Activated T-helper 1 cell treated with anti-CD3 and anti-CD28 coated beads, Interleukin-2, amount 50 U/mL, for 16 hours (primary cell): ENCODE measurements at regions not wholly inside any gene's neighbourhood (a gene's known extent, or its start where the extent isn't known, plus 50 kb on each side); places are given as distances from the start of the nearest gene placed in this dataset.

ENCODE experiments used
- DNase-seq, 2 donors: peaks; one replicate each; pipeline ENCODE4 v3.0.0-alpha.2; 2020; ENCODE audit warnings: low read depth in 1 of 2, low spot score in 1 of 2

DNA sequence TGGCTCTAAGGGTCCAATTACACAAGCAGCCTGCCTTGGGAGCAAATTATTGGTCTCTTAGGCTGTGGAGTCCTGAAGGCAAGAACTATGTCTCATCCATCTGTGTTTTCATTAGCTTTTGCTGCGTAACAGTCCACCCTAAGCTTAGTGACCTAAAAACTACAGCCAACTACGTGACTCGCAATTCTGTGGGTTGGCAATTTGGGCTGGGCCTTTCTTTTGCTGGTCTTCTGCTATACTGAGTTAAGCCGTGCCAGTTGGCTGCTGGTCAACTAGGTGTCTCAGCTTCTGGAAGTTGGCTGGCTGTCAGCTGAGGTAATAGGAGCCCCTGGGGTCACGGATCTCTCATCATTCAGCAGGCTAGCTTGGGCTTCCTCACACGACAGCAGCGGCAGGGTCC, 205.6 kb upstream of the S100G start:
- no peak for DNase-seq

DNA sequence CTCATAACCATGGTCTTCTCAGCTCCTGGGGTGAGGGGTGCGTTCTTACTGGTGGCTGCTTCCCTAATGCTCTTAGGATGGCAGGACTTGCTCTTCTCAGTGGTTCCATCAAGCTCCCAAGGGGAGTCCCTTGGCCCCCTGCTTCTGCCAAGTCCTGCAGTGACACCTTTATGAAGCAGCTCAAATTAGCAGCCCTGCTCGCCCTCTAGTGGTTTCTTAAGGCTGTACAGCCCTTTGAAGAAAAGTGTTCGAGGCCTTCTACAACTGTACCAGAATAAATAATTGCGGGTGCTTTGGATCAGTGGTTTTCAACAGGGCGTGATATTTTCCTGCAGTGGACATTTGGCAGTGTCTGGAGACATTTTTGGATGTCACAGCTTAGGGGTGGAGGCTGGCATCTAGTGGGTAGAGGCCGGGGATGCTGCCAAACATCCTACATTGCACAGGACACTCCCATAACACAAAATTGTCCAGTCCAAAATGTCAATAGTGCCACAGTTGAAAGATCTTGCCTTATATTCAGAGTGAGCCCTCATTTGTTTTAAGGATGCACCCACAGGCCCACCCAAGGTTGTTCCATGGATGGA, 204.7 kb upstream of the S100G start:
- DNase-seq, result peak in 1 of 2 donors; percentile 19

DNA sequence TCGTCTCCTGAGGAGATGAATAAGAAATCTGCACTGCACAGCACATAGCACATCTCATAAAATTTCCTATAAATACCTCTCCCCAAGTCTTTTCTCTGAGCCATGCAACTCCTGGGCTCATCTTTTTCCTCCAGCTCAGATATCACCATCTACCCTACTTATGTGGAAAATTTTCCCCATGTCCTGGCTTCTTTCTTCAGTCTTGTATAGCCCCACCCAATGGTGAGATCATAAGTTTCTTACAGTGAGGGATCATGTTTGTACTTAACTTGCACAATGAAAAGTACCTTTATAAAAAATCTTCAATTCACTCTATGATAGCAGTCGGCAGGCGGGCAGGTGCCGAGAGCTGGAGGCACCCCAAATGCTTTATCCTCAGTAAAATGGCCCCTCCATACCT, 198.6 kb upstream of the S100G start:
- DNase-seq, result no peak

DNA sequence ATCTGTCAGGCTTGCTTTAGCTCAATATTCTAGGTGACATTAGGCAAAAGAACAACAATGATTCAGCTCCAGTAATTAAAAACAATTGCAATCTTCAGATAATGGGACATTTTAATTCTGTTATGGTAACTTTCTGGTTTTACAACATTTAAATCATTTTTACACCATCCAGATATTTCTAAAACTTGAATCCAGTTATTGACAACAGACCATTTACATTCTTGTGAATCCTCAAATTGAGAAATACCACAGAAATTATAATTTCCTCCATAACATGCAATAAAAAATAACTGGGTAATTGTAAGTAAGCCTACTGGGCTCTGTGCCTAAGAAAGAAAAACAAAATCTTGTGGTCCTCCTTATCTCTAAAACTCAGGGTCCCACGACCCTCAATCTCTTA, 195.0 kb upstream of the S100G start:
- no peak for DNase-seq

DNA sequence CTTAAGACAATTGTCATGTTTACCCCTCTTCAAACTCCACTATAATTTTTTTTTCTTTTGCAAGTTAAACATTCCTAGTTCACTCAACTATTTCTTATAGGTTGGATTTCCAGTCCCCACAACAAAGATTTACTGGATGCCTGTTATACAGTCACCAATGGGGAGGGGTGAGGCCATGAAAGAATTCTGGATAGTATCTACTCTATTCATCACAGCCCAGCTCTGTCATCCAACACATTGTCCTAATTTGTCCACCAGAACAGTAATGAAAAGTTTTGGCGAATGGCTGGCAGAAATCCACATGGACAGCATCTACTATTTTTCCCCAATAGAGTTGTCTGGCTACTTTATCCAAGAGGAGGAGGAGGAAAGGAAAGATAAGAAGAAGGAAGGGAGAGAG, 192.7 kb upstream of the S100G start:
- DNase-seq, result no peak

DNA sequence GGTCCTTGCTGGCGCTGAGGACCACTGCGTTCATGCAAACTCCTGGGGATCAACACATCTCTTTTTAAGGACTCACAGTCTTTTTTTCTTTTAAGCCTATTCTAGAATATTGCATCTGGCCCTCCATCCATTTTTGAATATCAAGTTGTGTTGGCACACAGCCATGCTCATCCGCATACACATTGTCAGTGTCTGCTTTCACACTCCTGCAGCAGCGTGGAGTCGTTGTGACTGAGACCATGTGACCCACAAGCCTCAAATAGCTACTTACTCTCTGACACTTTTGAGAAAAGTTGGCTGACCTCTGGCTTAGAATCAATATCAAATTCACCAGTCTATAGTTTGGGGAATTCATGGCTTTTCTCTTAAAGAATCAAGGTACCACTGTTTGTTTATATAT, 191.8 kb upstream of the S100G start:
- DNase-seq, result no peak

DNA sequence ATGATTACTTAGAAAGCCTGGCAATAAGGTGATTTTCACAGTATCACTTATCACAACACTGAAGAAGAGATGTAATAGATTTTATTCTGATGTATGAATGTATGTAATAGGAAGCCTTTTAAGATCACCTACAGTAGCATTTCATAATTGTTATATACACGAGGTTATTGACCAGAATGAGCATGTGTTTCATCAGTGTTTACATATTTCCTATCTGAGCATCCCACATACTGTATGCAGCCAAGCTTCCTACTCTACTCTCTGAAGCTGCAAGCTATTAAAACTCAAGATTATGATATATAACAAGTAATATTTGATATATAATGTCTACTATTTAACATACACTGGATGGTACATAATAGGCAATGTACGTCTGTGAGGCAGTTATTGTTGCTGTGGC, 190.9 kb upstream of the S100G start:
- DNase-seq, result no peak

DNA sequence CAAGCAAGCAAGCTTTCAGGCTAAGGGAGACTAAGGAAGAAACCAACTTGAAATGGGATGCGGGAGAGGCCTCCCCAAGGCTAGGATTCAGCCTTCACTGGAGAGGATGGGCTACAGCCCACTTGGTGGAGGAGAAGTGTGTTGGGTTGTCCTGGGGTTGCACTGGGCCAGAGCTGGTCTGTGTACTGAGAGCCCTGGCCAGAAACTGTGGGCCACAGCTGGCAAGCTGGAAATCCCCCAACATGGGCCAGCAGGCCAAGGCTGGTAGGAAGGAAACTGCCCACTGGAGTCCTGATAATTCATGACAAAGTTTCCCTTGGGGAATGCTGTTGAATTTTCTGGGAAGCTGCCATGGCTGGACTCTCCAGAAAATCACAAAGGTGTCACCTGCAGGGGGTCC, 188.0 kb upstream of the S100G start:
- DNase-seq, result no peak

DNA sequence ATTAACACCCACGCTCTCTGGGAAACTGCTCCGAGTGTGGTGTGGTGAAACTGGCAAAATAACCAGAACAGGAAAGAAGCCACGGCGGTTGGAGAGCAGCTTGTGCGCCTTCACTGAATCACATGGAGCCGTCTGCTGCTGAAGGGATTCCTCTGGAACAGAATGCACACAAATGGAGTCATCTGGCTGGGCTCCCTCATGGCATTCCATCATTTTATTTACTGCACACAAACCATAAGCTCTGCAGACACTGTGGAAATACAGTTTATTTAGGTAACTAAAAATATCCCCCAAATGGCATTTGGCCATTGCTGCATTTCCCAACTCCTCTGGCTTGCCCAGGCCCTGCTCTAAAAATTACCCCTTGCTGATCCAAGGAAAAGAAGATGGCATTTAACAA, 187.0 kb upstream of the S100G start:
- no peak for DNase-seq

DNA sequence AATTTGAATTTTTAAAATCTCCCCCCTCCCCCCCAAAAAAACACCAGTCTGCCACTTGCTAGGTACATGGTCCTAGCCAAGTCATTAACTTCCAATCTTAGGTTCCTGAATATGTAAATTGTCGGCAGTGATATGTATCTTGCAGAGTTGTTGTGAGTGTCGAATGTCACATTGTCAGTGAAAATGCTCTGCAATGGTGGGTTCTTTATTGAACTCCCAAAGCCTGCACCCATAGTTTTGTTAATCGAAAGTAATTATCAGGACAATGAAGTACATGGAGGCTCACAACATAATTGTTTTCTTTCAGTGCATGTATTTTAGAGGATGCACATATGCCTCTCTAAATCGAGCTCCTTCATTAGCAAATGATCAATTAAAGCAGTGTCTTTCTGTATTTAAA, 185.6 kb upstream of the S100G start:
- DNase-seq, result no peak

DNA sequence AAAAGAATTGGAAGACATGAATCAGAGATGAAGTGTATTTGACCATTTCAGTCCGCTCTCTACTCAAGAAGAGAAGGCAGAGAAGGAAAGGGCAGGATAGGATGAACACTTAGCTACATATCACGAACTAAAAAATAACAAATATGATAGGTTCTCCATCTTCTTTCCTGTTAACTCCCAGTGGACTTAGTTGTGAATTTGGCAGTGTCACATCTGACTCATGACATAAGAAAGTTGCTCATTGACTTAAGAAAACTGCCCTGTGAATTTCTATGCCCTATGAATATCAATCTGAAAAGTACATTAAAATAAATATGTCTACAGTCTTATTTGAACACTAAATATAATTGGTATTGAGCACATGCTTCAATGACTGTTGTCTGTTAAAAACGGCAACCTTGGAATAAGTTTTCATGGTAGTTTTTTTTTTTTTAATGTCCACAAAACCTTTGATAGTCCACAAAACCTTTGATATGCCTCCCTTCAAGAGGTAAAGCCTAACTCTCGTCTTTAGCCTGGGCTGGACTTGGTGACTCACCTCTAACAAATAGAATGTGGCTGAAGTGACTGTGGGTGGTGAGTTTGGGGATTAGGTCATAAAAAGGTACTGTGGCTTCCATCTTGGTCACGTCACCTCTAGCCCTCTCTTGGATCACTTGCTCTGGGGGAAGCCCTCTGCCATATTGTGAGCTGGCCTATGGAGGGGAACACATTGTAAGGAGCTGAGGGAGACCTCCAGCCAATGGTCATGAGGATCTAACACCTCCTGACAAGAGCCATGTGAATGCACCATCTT, 184.7 kb upstream of the S100G start:
- no peak for DNase-seq

DNA sequence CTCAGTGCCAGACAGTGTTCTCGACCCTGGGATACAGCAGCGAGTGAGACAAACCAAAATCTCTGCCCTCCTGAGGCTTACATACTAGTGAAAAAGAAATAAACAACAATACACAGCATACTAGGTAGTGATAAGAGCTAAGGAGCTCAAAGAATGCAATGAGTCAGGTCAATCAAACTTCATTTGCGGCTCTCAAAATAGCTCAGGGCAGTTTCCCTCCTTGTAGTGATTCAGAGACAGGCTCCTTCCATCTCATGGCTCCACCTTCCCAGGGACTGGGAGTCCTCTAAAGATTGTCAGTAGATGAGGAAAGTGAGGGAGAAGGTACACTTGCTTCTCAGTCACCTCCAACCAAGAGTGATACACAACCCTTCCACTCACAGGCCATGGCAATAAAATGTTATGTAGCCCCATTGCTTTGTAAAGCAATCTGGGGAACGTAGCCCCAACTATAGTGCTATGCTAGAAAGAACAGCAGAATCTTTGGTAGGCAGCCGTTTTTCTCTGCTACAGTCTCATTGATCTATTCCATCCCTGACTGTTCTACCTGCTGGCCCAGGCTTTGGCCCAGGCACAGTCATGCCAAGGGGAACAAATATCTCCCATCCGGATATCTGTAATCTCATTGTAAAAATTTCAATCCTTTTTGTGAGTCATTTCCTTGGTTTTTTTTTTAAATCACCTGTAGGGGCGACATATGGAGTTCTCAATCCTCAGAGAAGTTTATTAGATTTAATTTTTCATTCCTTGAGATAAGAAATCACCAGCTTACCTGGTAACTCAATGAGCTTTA, 183.1 kb upstream of the S100G start:
- DNase-seq, result no peak

DNA sequence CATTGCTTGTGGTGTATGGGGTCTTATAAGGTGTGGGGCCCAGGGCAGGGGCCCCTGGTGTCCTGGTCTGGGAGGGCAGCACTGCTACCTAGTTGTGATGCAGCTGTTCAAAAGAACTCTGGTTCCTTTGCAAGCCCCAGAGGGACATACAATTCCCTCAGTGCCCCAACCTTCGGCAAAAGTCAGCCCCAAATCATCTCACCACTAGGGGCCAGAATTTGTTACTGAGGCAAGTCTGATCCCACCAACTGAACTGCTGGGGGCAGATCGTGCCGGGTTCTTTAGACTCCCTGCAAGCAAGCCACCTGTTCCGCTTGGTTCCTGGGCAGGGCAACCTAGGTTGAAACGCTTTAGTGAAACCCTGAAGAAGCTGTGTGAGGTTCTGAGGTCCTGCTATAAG, 180.1 kb upstream of the S100G start:
- DNase-seq, result no peak

DNA sequence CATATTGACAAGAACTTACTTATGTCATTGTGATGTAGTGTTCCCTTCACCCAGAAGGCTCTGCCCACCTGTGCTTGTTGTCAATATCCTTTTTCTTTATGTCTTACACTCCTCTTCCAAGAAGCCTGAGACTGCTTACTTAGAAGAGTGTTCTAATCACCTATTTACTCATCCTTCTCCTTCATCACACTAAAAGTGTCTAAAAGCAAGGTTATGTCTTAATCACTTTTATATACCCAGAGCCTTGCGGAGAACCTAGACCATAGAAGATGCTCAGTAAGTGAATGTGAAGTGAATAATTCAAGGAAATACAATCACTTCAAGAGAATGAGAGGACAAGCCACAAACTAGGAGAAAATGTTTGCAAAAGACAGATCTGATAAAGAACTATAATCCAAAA, 177.6 kb upstream of the S100G start:
- no peak for DNase-seq

DNA sequence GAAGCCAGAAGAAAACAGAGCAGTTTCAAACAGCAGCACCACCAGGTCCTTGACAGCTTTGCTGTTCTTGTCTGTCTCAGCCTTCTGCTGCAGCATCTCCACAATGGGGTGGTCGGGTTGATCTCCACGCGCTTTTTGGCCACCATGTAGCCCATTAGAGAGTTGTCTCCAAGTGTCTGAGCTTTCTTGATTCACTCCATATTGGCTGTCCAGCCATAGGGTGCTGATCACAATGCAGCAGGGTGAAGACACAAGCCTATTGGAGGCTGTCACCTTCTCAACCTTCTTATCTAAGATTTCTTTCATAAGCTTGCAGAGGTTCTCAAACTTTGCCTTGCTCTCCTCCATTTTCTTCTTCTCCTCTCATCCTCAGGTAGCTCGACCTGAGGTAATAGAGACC, 175.4 kb upstream of the S100G start:
- no peak for DNase-seq

DNA sequence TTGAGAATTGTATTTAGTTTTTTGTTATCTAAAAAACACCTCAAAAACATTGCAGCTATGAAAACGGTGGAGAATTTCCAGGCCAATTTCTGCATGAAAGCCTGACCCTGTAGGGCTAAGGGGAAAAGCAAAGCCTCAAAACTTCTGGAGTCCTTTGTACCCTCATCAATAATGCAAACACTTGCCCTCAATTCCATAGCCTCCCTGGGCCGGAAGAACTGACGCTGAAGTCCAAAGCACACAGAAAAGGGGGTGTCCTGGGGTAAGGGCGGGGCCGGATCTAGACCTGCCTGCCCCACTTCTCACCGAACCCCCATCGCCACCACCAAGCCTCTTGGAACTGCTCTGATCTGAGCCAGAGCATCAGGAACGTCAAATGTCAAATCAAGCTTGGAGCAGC, 173.9 kb upstream of the S100G start:
- DNase-seq, result no peak

DNA sequence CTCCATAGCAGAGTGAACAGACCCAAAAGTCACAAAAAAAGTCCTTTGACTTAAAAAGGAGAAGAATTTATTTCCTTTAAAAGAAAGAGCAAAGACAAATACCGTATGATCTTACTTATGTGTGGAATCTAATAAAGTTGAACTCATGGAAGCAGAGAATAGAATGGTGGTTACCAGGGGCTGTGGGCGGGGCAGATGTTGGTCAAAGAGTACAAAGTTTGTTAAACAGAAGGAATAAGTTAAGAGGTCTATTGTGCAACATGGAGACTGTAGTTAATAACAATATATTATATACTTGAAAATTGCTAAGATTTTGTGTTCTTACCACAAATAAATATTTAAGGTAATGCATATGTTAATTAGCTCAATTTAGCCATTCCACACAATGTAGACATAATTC, 173.3 kb upstream of the S100G start:
- DNase-seq, result no peak

DNA sequence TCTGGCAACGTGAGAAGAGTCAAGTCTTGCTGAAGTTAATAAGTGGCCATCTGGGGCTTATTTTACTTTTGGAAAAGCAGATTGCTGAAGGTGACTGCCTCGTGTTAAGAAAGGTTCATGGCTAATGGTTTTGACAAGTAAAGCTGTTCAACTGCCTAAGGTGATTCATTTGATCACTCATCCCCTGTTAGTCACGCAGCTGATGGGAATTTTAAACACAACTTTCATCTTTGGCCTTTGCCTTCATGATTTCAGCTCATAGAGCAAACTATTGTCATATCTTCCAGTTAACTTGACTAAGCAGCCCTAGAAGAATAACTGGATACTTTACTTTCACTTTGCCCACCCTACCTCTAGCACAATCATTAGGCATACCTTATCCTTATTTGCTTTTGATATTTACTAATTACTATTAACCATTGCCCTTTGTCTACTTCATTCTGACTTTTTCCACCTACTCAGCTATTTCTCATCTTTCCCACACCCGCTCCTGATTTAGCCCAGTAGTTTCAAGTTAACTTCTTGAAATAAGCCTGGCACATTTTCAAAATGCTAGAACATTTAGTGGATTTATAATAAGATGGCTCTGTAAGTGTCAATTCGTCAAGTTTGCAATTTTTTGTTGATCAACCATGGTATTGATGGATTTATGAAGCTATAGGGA, 170.6 kb upstream of the S100G start:
- no peak for DNase-seq

DNA sequence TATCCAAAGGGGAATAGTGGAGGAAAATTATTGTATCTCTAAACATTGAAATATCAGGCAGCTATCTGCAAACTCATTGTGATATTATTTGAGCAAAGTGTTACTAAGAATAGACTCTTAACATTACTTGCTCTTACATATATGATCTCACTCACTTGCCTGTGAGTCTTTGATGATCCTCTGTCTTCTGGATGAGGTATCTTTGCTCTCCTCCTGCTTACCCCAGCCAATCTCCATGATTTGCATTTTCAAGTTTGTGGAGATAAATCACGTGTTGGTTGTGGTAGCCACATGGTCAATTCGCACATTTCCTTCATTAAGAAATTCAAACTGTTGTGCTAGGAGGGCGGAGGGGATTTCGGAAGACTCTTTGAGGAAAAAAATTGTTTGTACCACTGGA, 169.9 kb upstream of the S100G start:
- DNase-seq, result no peak

DNA sequence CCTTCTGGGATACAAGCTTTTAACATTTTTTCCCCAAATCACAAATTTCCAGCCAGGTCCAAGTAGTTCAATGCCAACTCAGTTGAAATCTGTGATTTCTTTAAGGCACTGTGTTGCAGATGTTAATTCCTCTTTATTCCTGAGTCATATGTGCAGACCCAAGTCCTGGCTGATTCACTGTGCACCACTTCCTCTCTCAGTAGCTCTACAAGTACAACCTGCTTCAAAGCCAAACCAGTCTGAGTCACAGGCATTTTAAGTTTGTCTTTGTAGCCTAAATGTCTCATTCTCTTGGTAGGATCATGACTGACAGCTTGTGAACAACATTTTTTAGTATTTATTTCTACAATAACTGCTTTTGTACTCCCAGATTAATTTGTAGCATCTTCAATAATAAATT, 165.6 kb upstream of the S100G start:
- DNase-seq, result no peak

DNA sequence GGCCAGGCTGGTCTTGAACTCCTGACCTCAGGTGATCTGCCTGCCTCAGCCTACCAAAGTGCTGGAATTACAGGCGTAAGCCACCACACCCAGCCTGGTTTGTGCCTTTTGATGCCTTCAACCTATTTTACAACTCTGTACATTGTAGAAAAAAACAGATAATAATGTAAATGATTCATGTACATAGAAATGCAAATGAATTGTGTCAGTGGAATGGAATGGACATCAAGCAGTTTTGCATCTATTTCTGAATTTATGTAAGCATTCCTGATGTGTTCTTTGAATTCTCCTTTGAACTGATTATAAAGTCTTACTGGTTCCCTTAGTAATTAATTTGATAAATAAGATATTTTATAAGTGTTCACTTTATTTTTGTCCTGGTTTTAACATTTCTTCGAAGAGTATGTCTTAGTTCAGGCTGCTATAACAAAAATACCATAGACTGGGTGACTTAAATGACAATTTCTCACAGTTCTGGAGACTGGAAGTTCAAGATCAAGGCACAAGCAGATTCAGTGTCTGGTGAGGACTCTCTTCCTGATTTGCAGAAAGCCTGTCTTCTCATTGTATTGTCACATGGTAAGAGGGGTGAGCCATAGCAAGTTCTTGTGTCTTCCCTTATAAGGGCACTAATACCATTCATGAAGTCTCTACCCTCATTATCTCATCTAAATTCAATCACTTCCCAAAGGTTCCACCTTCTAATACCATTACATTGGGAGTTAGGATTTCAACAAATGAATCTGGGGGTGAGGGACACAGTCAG, 162.2 kb upstream of the S100G start:
- no peak for DNase-seq
